Esophagus squamous epithelium (tissue), 5 donors: ENCODE measurements at regions not wholly inside any gene's neighbourhood (a gene's known extent, or its start where the extent isn't known, plus 50 kb on each side); places are given as distances from the start of the nearest gene placed in this dataset.
A peak's percentile ranks its signal among the peaks of the same experiment; 100 is the strongest.

Source experiments
- DNase-seq: peaks from one replicate; lab custom pipeline; 2025; lab: John Stamatoyannopoulos, UW
- H3K27ac ChIP-seq, 4 donors: fragments of 200-600 bp; sonication (generic); one replicate each; pipeline ENCODE4 v1.5.1; 2016 to 2019; ENCODE audit warnings: mild to moderate bottlenecking in 1 of 4
- H3K27me3 ChIP-seq, 4 donors: fragments of 200-600 bp; sonication (generic); 1 replicate in 3 of 4; 2 replicates in 1 of 4; pipeline versions ENCODE4 v1.5.1 to v1.6.0; 2017 to 2021; ENCODE audit warnings: antibody characterized with exemption in 1 of 4
- H3K36me3 ChIP-seq, 3 donors: fragments of 200-600 bp; sonication (generic); one replicate each; pipeline ENCODE4 v1.5.1; 2016 to 2019
- H3K4me1 ChIP-seq, 3 donors: fragments of 200-600 bp; sonication (generic); one replicate each; pipeline ENCODE4 v1.5.1; 2017 to 2019
- H3K4me3 ChIP-seq, 4 donors: fragments of 200-600 bp; sonication (generic); 1 replicate in 3 of 4; 2 replicates in 1 of 4; pipeline ENCODE4 v1.5.1; 2016 to 2019; ENCODE audit warnings: mild to moderate bottlenecking in 2 of 4, moderate library complexity in 1 of 4
- H3K9me3 ChIP-seq, 3 donors: fragments of 200-600 bp; sonication (generic); one replicate each; pipeline ENCODE4 v1.5.1; 2016 to 2019
- CTCF ChIP-seq, 6 experiments: fragments of 450-650 bp in 4 of 6; fragments of 200-600 bp in 2 of 6; sonication (generic) in 2 of 6; IDR thresholded peaks; one replicate each; pipeline ENCODE4 v1.5.1; 2016 to 2019; ENCODE audit warnings: antibody characterized with exemption in 6 of 6, mild to moderate bottlenecking in 4 of 6, moderate library complexity in 4 of 6
- POLR2A ChIP-seq, 4 donors: fragments of 450-650 bp; IDR thresholded peaks; one replicate each; pipeline ENCODE4 v1.6.1; 2017; ENCODE audit warnings: antibody characterized with exemption in 4 of 4, mild to moderate bottlenecking in 4 of 4, moderate library complexity in 3 of 4
- WGBS, 2 donors: methylation state at CpG; one replicate each; pipeline ENCODE4 v1.1.5; 2018; 5-methylcytosine and 5-hydroxymethylcytosine counted together
- intact Hi-C: fragments of 100-400 bp; cut with DNase I; formaldehyde crosslinking; loops from one replicate; pipeline ENCODE4 v1.15.0; 2022
- donor health status: DM: yes; HTN: yes; CAD: no.

GRCh38 chr1:61618193-61618592 is 106.7 kb downstream of the TM2D1 start:
- H3K4me1 ChIP-seq = peaks cover 0 to 21% (median 0%) of the 10 kb centered on the region in 3 donors
- H3K27ac ChIP-seq = no peak overlapping the region
- H3K27me3 ChIP-seq = no peaks in the 10 kb centered on the region
- no peak for TF ChIP-seq CTCF (IDR thresholded peaks at IDR 0.05)
- no peak for TF ChIP-seq POLR2A (IDR thresholded peaks at IDR 0.05)
- no peaks in the 10 kb centered on the region for H3K36me3 ChIP-seq
- no peaks in the 10 kb centered on the region for H3K9me3 ChIP-seq
- no peak overlapping the region for H3K4me3 ChIP-seq
- 81 to 82% methylated on average over 2 of the region's 2 CpGs for WGBS, 2 donors
- no peak for DNase-seq
- intact Hi-C loops = no loop called here

- peaks cover 0 to 31% (median 0%) of the 10 kb centered on the region in 3 donors for H3K4me1 ChIP-seq
- 88 to 93% methylated on average over 3 of the region's 3 CpGs for WGBS, 2 donors
- no peaks in the 10 kb centered on the region for H3K36me3 ChIP-seq
- no peak overlapping the region for H3K4me3 ChIP-seq
- H3K27ac ChIP-seq = peak overlapping the region in 1 of 4 donors; percentile 10
- intact Hi-C loops = no loop called here
- no peaks in the 10 kb centered on the region for H3K27me3 ChIP-seq
- TF ChIP-seq POLR2A (IDR thresholded peaks at IDR 0.05) (no peak), CTCF (IDR thresholded peaks at IDR 0.05) (no peak)
- DNase-seq = no peak
- no peaks in the 10 kb centered on the region for H3K9me3 ChIP-seq
Measured at GRCh38 chr1:61616830-61617229, 108.1 kb downstream of the TM2D1 start.

GRCh38 chr1:61612602-61613001 is 112.3 kb downstream of the TM2D1 start:
- no peak for TF ChIP-seq CTCF (IDR thresholded peaks at IDR 0.05)
- Histone ChIP-seq H3K4me1 (peaks cover 0 to 36% (median 0%) of the 10 kb centered on the region in 3 donors), H3K9me3 (no peaks in the 10 kb centered on the region), H3K4me3 (no peak overlapping the region), H3K27me3 (no peaks in the 10 kb centered on the region), H3K36me3 (no peaks in the 10 kb centered on the region), H3K27ac (peak overlapping the region in 1 of 4 donors; percentile 19)
- intact Hi-C loops = no loop called here
- no peak for DNase-seq
- 50 to 85% methylated on average over 3 of the region's 3 CpGs for WGBS, 2 donors

- WGBS, 2 donors = 87 to 96% methylated on average over 3 of the region's 3 CpGs
- Histone ChIP-seq H3K27me3 (no peaks in the 10 kb centered on the region), H3K9me3 (no peaks in the 10 kb centered on the region), H3K27ac (no peak overlapping the region), H3K36me3 (no peaks in the 10 kb centered on the region), H3K4me3 (no peak overlapping the region), H3K4me1 (peaks cover 9 to 58% (median 11%) of the 10 kb centered on the region in 3 donors)
- intact Hi-C loops = no loop called here
- DNase-seq = no peak
- TF ChIP-seq POLR2A (IDR thresholded peaks at IDR 0.05) (no peak), CTCF (IDR thresholded peaks at IDR 0.05) (no peak)
Measured at GRCh38 chr1:61609040-61609439, 115.9 kb downstream of the TM2D1 start.

- peaks cover 11 to 65% (median 11%) of the 10 kb centered on the region in 3 donors for H3K4me1 ChIP-seq
- WGBS, 2 donors = 63 to 76% methylated on average over 7 of the region's 7 CpGs
- peak overlapping the region; percentile 81 to 82 (median 82) for H3K27ac ChIP-seq
- no peak for DNase-seq
- no peaks in the 10 kb centered on the region for H3K9me3 ChIP-seq
- H3K36me3 ChIP-seq = no peaks in the 10 kb centered on the region
- H3K4me3 ChIP-seq = no peak overlapping the region
- TF ChIP-seq CTCF (IDR thresholded peaks at IDR 0.05) (no peak), POLR2A (IDR thresholded peaks at IDR 0.05) (no peak)
- intact Hi-C loops = no loop called here
- H3K27me3 ChIP-seq = no peaks in the 10 kb centered on the region
Measured at GRCh38 chr1:61607448-61607847, 117.5 kb downstream of the TM2D1 start.
